Transverse colon (tissue), 4 donors: ENCODE measurements at regions not wholly inside any gene's neighbourhood (a gene's known extent, or its start where the extent isn't known, plus 50 kb on each side); places are given as distances from the start of the nearest gene placed in this dataset.

Experiments used
- EP300 ChIP-seq: sonication (generic); formaldehyde crosslinking; IDR thresholded peaks from one replicate; pipeline ENCODE4 v1.6.1; 2017; ENCODE audit warnings: antibody characterized with exemption, low read depth
- POLR2A ChIP-seq: fragments of 450-650 bp; IDR thresholded peaks from one replicate; pipeline ENCODE4 v1.6.1; 2016; ENCODE audit warnings: antibody characterized with exemption, mild to moderate bottlenecking, moderate library complexity
- POLR2AphosphoS5 ChIP-seq, 3 donors: sonication (generic); formaldehyde crosslinking; IDR thresholded peaks; one replicate each; pipeline ENCODE4 v1.6.1; 2016; ENCODE audit warnings: antibody characterized with exemption in 3 of 3
- TF ChIP-seq, protein P1 (sequence below), 5 experiments: fragments of 200-600 bp in 3 of 5; fragments of 450-650 bp in 2 of 5; sonication (generic) in 3 of 5; IDR thresholded peaks; 1 replicate in 2 of 5; 2 replicates in 3 of 5; pipeline ENCODE4 v1.5.1; 2016 to 2017; ENCODE audit warnings: antibody characterized with exemption in 5 of 5, inconsistent platforms in 3 of 5, mild to moderate bottlenecking in 2 of 5, moderate library complexity in 1 of 5

DNA sequence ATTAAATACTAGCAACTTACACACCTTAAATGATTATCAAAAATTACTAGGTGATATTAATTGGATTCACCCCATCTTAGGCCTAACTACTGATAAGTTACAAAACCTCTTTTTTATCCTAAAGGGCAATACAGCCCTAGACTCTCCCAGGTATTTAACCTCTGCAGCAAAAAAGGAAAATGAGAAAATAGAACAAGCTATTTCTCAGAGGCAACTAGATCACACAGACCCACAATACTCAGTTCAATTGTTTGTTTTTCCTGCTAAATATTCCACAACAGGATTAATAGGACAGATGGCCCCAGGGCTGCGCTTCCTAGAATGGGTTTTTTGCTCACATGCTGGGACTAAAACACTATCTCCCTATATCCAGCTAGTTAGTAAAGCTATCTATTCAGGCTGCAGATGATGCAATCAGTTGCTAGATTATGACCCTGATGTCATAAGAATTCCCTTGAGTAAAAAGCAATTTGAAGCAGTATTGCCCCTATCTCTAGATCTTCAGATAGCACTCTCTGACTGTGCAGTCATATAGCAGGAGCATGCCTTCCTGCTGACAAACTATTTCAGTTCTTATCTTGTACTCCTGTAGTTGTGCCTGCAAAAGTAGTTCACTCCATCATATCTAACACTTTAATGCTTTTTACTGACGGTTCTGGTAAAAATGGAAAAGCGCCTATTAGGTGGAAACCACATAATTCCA is 1595.5 kb upstream of the TENM4 start:
- TF ChIP-seq POLR2A = no peak
- TF ChIP-seq POLR2AphosphoS5 (IDR thresholded peaks at IDR 0.05) = no peak
- TF ChIP-seq EP300 = no peak
- TF ChIP-seq, protein P1, sequence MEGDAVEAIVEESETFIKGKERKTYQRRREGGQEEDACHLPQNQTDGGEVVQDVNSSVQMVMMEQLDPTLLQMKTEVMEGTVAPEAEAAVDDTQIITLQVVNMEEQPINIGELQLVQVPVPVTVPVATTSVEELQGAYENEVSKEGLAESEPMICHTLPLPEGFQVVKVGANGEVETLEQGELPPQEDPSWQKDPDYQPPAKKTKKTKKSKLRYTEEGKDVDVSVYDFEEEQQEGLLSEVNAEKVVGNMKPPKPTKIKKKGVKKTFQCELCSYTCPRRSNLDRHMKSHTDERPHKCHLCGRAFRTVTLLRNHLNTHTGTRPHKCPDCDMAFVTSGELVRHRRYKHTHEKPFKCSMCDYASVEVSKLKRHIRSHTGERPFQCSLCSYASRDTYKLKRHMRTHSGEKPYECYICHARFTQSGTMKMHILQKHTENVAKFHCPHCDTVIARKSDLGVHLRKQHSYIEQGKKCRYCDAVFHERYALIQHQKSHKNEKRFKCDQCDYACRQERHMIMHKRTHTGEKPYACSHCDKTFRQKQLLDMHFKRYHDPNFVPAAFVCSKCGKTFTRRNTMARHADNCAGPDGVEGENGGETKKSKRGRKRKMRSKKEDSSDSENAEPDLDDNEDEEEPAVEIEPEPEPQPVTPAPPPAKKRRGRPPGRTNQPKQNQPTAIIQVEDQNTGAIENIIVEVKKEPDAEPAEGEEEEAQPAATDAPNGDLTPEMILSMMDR (IDR thresholded peaks at IDR 0.05) = no peak
